H1 (cell line): ENCODE measurements at regions not wholly inside any gene's neighbourhood (a gene's known extent, or its start where the extent isn't known, plus 50 kb on each side); places are given as distances from the start of the nearest gene placed in this dataset.

Experiments
- CTCF ChIA-PET: fragments of 300-600 bp; sonication (Branson Sonifier 250); formaldehyde crosslinking; loops from one replicate; lab custom pipeline; 2021; ENCODE audit not compliant: partially characterized antibody; lab: Charles Lee
- POLR2A ChIA-PET: fragments of 300-600 bp; sonication (Branson Sonifier 250); formaldehyde crosslinking; loops from one replicate; lab custom pipeline; 2021; ENCODE audit warnings: inconsistent platforms; ENCODE audit not compliant: partially characterized antibody; lab: Charles Lee
- DNase-seq, 2 experiments: peaks; one replicate each; pipeline versions ENCODE4 v3.0.0 to v3.0.0-alpha.2; 2010 to 2022; ENCODE audit warnings: low spot score in 2 of 2, low read depth in 1 of 2, mixed read lengths in 1 of 2
- FAIRE-seq: peaks from 2 replicates; lab custom pipeline; 2011; peaks lifted over from hg19 to GRCh38; lab: Jason Lieb, UNC
- H2AFZ ChIP-seq: 2 replicates; pipeline ENCODE4 v1.8.1; 2012; ENCODE audit warnings: low read length, inconsistent platforms
- H2AK5ac ChIP-seq: 2 replicates; pipeline ENCODE4 v1.6.1; 2013; ENCODE audit warnings: low read depth, low read length
- H2BK120ac ChIP-seq: replicated peaks from 2 replicates; pipeline ENCODE3; 2013; ENCODE audit warnings: low read depth, low read length, inconsistent platforms
- H2BK12ac ChIP-seq: 2 replicates; pipeline ENCODE4 v1.6.1; 2013; ENCODE audit warnings: low read depth, low read length
- H2BK15ac ChIP-seq: 2 replicates; pipeline ENCODE4 v1.6.1; 2013; ENCODE audit warnings: low read length
- H2BK20ac ChIP-seq: 2 replicates; pipeline ENCODE4 v1.6.1; 2013; ENCODE audit warnings: low read length
- H2BK5ac ChIP-seq: 2 replicates; pipeline ENCODE4 v1.6.1; 2013; ENCODE audit warnings: low read depth, low read length
- H3K14ac ChIP-seq: 2 replicates; pipeline ENCODE4 v1.6.1; 2013; ENCODE audit warnings: inconsistent platforms; ENCODE audit not compliant: insufficient read length
- H3K18ac ChIP-seq: 2 replicates; pipeline ENCODE4 v1.6.1; 2013; ENCODE audit warnings: low read length; ENCODE audit errors: extremely low read depth
- H3K23ac ChIP-seq: 2 replicates; pipeline ENCODE4 v1.6.1; 2013; ENCODE audit warnings: inconsistent platforms; ENCODE audit not compliant: insufficient read length
- H3K23me2 ChIP-seq: 2 replicates; pipeline ENCODE4 v1.6.1; 2013; ENCODE audit warnings: low read depth, low read length
- H3K27ac ChIP-seq: 2 replicates; pipeline ENCODE4 v1.6.1; 2011; ENCODE audit warnings: low read depth, low read length, inconsistent platforms
- H3K27me3 ChIP-seq, 4 experiments: replicated peaks in 1 of 4; 1 replicate in 1 of 4; 2 replicates in 3 of 4; pipeline versions ENCODE4 v1.6.1 to v1.8.1; 2011 to 2013; ENCODE audit warnings: low read length in 3 of 4, mild to moderate bottlenecking in 3 of 4, inconsistent platforms in 2 of 4, mixed read lengths in 2 of 4, moderate library complexity in 1 of 4; ENCODE audit not compliant: control insufficient read depth in 3 of 4, insufficient read depth in 3 of 4; ENCODE audit errors: extremely low read depth in 1 of 4
- H3K36me3 ChIP-seq, 4 experiments: 2 replicates each; pipeline versions ENCODE4 v1.6.1 to v1.8.1; 2011 to 2013; ENCODE audit warnings: mild to moderate bottlenecking in 4 of 4, low read length in 3 of 4, moderate library complexity in 2 of 4, control low read depth in 1 of 4, inconsistent platforms in 1 of 4; ENCODE audit not compliant: insufficient read depth in 4 of 4, control insufficient read depth in 2 of 4
- H3K4ac ChIP-seq: replicated peaks from 2 replicates; pipeline ENCODE3; 2013; ENCODE audit warnings: low read length, low read depth, mixed read lengths, inconsistent platforms; ENCODE audit not compliant: insufficient read length
- H3K4me1 ChIP-seq, 4 experiments: replicated peaks in 1 of 4; 1 replicate in 1 of 4; 2 replicates in 3 of 4; pipeline versions ENCODE4 v1.6.1 to v1.8.1; 2011 to 2013; ENCODE audit warnings: low read length in 3 of 4, inconsistent platforms in 2 of 4, mixed read lengths in 1 of 4; ENCODE audit not compliant: insufficient read depth in 4 of 4, control insufficient read depth in 3 of 4
- H3K4me2 ChIP-seq, 2 experiments: 2 replicates each; pipeline versions ENCODE4 v1.6.1 to v1.8.1; 2011 to 2013; ENCODE audit warnings: low read depth in 2 of 2, low read length in 2 of 2, control low read depth in 1 of 2, inconsistent platforms in 1 of 2, mild to moderate bottlenecking in 1 of 2; ENCODE audit not compliant: insufficient read depth in 1 of 2
- H3K4me3 ChIP-seq, 4 experiments: fragments of 200-600, 300-600 bp in 1 of 4; sonication (generic), shearing (Covaris generic), sonication (Bioruptor Twin) in 1 of 4; 2 replicates each; pipeline versions ENCODE4 v1.5.1 to v1.8.1; 2011 to 2016; ENCODE audit warnings: low read length in 4 of 4, low read depth in 3 of 4, control low read depth in 2 of 4, inconsistent platforms in 2 of 4, mild to moderate bottlenecking in 2 of 4, mixed read lengths in 1 of 4, moderate library complexity in 1 of 4; ENCODE audit not compliant: insufficient read depth in 2 of 4; ENCODE audit errors: extremely low read depth in 1 of 4
- H3K56ac ChIP-seq: replicated peaks from 2 replicates; pipeline ENCODE3; 2013; ENCODE audit warnings: low read depth, mild to moderate bottlenecking, mixed read lengths, low read length, inconsistent platforms; ENCODE audit not compliant: insufficient read length
- H3K79me1 ChIP-seq: 2 replicates; pipeline ENCODE4 v1.6.1; 2013; ENCODE audit warnings: low read depth, low read length, control low read depth
- H3K79me2 ChIP-seq, 2 experiments: 2 replicates each; pipeline versions ENCODE4 v1.6.1 to v1.8.1; 2012 to 2013; ENCODE audit warnings: low read length in 2 of 2, mild to moderate bottlenecking in 2 of 2, inconsistent platforms in 1 of 2; ENCODE audit not compliant: insufficient read depth in 2 of 2, control insufficient read depth in 1 of 2
- H3K9ac ChIP-seq, 4 experiments: replicated peaks in 1 of 4; 1 replicate in 1 of 4; 2 replicates in 3 of 4; pipeline versions ENCODE4 v1.6.1 to v1.8.1; 2011 to 2013; ENCODE audit warnings: low read depth in 3 of 4, low read length in 3 of 4, control low read depth in 2 of 4, mild to moderate bottlenecking in 2 of 4, moderate library complexity in 2 of 4, inconsistent platforms in 1 of 4; ENCODE audit errors: extremely low read depth in 1 of 4
- H3K9me3 ChIP-seq, 2 experiments: 2 replicates each; pipeline versions ENCODE4 v1.6.1 to v1.8.1; 2012 to 2013; ENCODE audit warnings: mild to moderate bottlenecking in 2 of 2, moderate library complexity in 2 of 2, control low read depth in 1 of 2, inconsistent platforms in 1 of 2, low read depth in 1 of 2, low read length in 1 of 2, mixed read lengths in 1 of 2; ENCODE audit not compliant: insufficient read depth in 2 of 2
- H4K20me1 ChIP-seq, 2 experiments: replicated peaks in 1 of 2; 2 replicates each; pipeline versions ENCODE3 to v1.8.1; 2011 to 2013; ENCODE audit warnings: inconsistent platforms in 2 of 2, low read length in 2 of 2, mild to moderate bottlenecking in 1 of 2; ENCODE audit not compliant: insufficient read depth in 2 of 2, control insufficient read depth in 1 of 2
- H4K5ac ChIP-seq: 2 replicates; pipeline ENCODE4 v1.6.1; 2013; ENCODE audit warnings: low read length, low read depth, mixed read lengths, inconsistent platforms; ENCODE audit not compliant: insufficient read length
- H4K8ac ChIP-seq: 2 replicates; pipeline ENCODE4 v1.8.0; 2013; ENCODE audit warnings: mild to moderate bottlenecking, moderate library complexity, low read length, inconsistent platforms; ENCODE audit not compliant: insufficient read depth; ENCODE audit errors: extremely low read depth
- H4K91ac ChIP-seq: replicated peaks from 2 replicates; pipeline ENCODE3; 2013; ENCODE audit warnings: low read length, mixed read lengths, inconsistent platforms; ENCODE audit not compliant: insufficient read length
- BACH1 ChIP-seq: IDR thresholded peaks from 2 replicates; pipeline ENCODE4 v1.6.1; 2012; ENCODE audit warnings: low read length, improper control_type of control experiment
- CEBPB ChIP-seq: IDR thresholded peaks from 2 replicates; pipeline ENCODE4 v1.6.1; 2012; ENCODE audit warnings: low read depth, low read length
- SIN3A ChIP-seq, 2 experiments: IDR thresholded peaks in 1 of 2; conservative IDR thresholded peaks in 1 of 2; 2 replicates each; pipeline ENCODE4 v1.6.1; 2011 to 2012; ENCODE audit warnings: low read length in 2 of 2, improper control_type of control experiment in 1 of 2, low read depth in 1 of 2, mild to moderate bottlenecking in 1 of 2
- SUZ12 ChIP-seq: fragments of 200-600 bp; sonication (generic); IDR thresholded peaks from 2 replicates; pipeline ENCODE4 v1.6.1; 2012; ENCODE audit warnings: mild to moderate bottlenecking, inconsistent platforms, low read length, moderate library complexity, mixed read lengths
- WGBS, 2 experiments: shearing (Covaris generic) in 1 of 2; methylation state at CpG; one replicate each; pipeline versions ENCODE4 v1.1.6 to v1.1.7; 2013 to 2015; ENCODE audit warnings: low lambda C conversion rate in 2 of 2, mixed read lengths in 2 of 2, inconsistent platforms in 1 of 2, low coverage in 1 of 2, missing lambda C conversion rate in 1 of 2; ENCODE audit not compliant: insufficient replicate concordance in 2 of 2, insufficient coverage in 1 of 2, insufficient read length in 1 of 2; ENCODE audit errors: extremely low coverage in 1 of 2, missing lambda C conversion rate in 1 of 2; 5-methylcytosine and 5-hydroxymethylcytosine counted together

DNA sequence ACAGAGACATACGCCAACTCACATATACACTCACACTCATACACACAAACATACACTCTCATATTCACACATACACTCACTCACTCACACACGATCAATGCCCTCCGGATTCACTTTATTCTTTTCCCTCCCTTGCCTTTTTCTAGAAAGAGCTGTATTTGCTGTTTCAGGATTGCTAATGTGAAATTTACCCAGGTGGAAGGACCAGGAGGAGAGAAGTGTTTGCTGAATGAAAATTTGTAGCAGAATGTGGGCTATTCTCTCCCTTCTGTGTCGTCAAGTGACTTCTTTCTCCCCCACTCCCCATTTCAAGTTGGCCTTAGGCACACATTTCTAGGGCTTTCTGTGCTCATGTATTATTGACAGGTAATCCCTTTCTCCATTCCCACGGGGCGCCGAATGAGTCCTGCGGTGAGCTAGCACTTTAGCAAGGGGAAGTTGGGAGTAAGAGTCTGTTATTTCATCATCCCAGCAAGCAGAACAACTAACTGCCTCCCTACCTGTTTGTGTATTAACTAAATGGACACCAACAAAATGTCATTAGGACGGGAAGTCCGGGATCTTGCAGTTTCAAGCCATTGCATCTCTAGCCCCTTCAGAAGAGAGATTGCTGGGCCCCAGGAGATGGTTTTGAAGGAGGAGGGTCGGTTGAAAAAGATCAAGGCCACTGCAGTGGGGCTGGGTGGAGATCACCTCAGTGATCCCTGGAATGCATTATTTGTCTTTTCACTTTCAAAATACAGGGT lies 97.1 kb upstream of the TAF11L2 start:
- no peak overlapping the region for H3K14ac ChIP-seq
- H3K23ac ChIP-seq: no peak overlapping the region
- peak overlapping the region; percentile 96; the same call in 1 of the 2 replicates for H2BK15ac ChIP-seq
- CTCF ChIA-PET: interaction anchor here (0.8 to 3.8 kb wide), 4 partner anchors 23 to 904 kb away, joined by 3 to 23 read pairs (median 4); no protein-coding TSS in a partner anchor
- H3K4ac ChIP-seq: peak overlapping the region; percentile 40
- H2BK12ac ChIP-seq: peak overlapping the region; percentile 96
- H4K91ac ChIP-seq: peak overlapping the region; percentile 95
- TF ChIP-seq CEBPB (peak; percentile 79), BACH1 (0 out of 2 replicates have a peak, but pooled peaks have one; percentile 9), SIN3A (conservative IDR thresholded peaks at IDR 0.05 in 1 of 2, IDR thresholded peaks at IDR 0.05 in 1 of 2; ENCODE audit: low read depth in 1 of 2, low read length in 2 of 2) (no peak), SUZ12 (no peak)
- TF ChIP-seq, all 59 proteins: peak for 2
- peaks cover 0 to 6% (median 1%) of the 10 kb centered on the region in 4 experiments; a peak in 5 of 7 replicates for H3K27me3 ChIP-seq
- peak overlapping the region; percentile 88; the same call in 1 of the 2 replicates for H2BK5ac ChIP-seq
- POLR2A ChIA-PET: interaction anchor here (1.0 to 2.5 kb wide), 6 partner anchors 13 to 185 kb away, joined by 3 to 14 read pairs (median 6); partner anchors contain the start of gene BASP1
- H2AK5ac ChIP-seq: peak overlapping the region; percentile 96
- H3K9me3 ChIP-seq: 0 out of 4 replicates have a peak, but pooled peaks cover 0 to 3% of the 10 kb centered on the region in 2 experiments
- H3K79me2 ChIP-seq: no peaks in the 10 kb centered on the region
- H3K4me3 ChIP-seq: peak overlapping the region in 2 of 4 experiments; percentile 11 to 47; a peak in 4 of 8 replicates
- peak overlapping the region; percentile 9; the same call in 1 of the 2 replicates for H2BK20ac ChIP-seq
- no peaks in the 10 kb centered on the region for H4K20me1 ChIP-seq
- peak overlapping the region; percentile 60 for H4K5ac ChIP-seq
- 18 to 100% methylated on average over 2 to 11 of the region's 11 CpGs for WGBS, 2 experiments
- H2AFZ ChIP-seq: 0 out of 2 replicates have a peak overlapping the region, but pooled peaks have one; percentile 26
- H3K9ac ChIP-seq: no peak overlapping the region; a peak in 1 of 7 replicates
- peak overlapping the region; percentile 51 for H3K56ac ChIP-seq
- H3K4me1 ChIP-seq: peaks cover 7 to 36% (median 28%) of the 10 kb centered on the region in 4 experiments
- 0 out of 2 replicates have a peak overlapping the region, but pooled peaks have one; percentile 0 for H3K27ac ChIP-seq
- peak overlapping the region; percentile 79 for H3K18ac ChIP-seq
- H3K4me2 ChIP-seq: peak overlapping the region; percentile 71 to 74
- no peaks in the 10 kb centered on the region for H3K79me1 ChIP-seq
- FAIRE-seq (peak; percentile 80), DNase-seq (peak in 1 of 2 experiments; percentile 55)
- H2BK120ac ChIP-seq: peak overlapping the region; percentile 50
- H3K36me3 ChIP-seq: no peaks in the 10 kb centered on the region
- peaks cover 6% of the 10 kb centered on the region for H3K23me2 ChIP-seq
- H4K8ac ChIP-seq: no peak overlapping the region
